Endothelial cell of umbilical vein (primary cell): ENCODE measurements at regions not wholly inside any gene's neighbourhood (a gene's known extent, or its start where the extent isn't known, plus 50 kb on each side); places are given as distances from the start of the nearest gene placed in this dataset.

Experiments used
- EZH2 ChIP-seq: IDR thresholded peaks from 2 replicates; pipeline ENCODE4 v1.6.1; 2012; ENCODE audit warnings: borderline replicate concordance, low read depth, mild to moderate bottlenecking, moderate library complexity, low read length, inconsistent platforms; ENCODE audit not compliant: severe bottlenecking
- FOS ChIP-seq: IDR thresholded peaks from 2 replicates; pipeline ENCODE4 v1.6.1; 2011; ENCODE audit warnings: mild to moderate bottlenecking, low read length, moderate library complexity, borderline replicate concordance; ENCODE audit not compliant: insufficient read depth
- GATA2 ChIP-seq: IDR thresholded peaks from 2 replicates; pipeline ENCODE4 v1.7.0; 2011; ENCODE audit warnings: low read depth, mild to moderate bottlenecking, moderate library complexity, mixed read lengths, low read length; ENCODE audit not compliant: insufficient read length, insufficient read depth
- JUN ChIP-seq: IDR thresholded peaks from 2 replicates; pipeline ENCODE4 v1.6.1; 2011; ENCODE audit warnings: borderline replicate concordance, low read depth; ENCODE audit not compliant: insufficient read length, insufficient read depth
- MAX ChIP-seq: IDR thresholded peaks from 2 replicates; pipeline ENCODE4 v1.6.1; 2011; ENCODE audit not compliant: insufficient read depth, insufficient read length
- MYC ChIP-seq: IDR thresholded peaks from one replicate; pipeline ENCODE4 v1.6.1; 2011; ENCODE audit warnings: mild to moderate bottlenecking, low read depth, low read length
- POLR2A ChIP-seq: IDR thresholded peaks from 2 replicates; pipeline ENCODE4 v1.6.1; 2012; ENCODE audit warnings: low read depth, mild to moderate bottlenecking, control low read depth, low read length
- POLR2AphosphoS5 ChIP-seq: IDR thresholded peaks from 2 replicates; pipeline ENCODE4 v1.6.1; 2012; ENCODE audit warnings: low read depth, mild to moderate bottlenecking, control low read depth, low read length, moderate library complexity; ENCODE audit not compliant: insufficient read depth
- TF ChIP-seq, protein P1 (sequence below), 2 donors: IDR thresholded peaks; 1 replicate in 1 of 2; 2 replicates in 1 of 2; pipeline ENCODE4 v1.5.1; 2011; ENCODE audit warnings: low read length in 2 of 2, mild to moderate bottlenecking in 2 of 2, moderate library complexity in 2 of 2, control low read depth in 1 of 2, inconsistent platforms in 1 of 2, low read depth in 1 of 2; ENCODE audit not compliant: insufficient read depth in 1 of 2; ENCODE audit errors: extremely low read depth in 1 of 2

DNA sequence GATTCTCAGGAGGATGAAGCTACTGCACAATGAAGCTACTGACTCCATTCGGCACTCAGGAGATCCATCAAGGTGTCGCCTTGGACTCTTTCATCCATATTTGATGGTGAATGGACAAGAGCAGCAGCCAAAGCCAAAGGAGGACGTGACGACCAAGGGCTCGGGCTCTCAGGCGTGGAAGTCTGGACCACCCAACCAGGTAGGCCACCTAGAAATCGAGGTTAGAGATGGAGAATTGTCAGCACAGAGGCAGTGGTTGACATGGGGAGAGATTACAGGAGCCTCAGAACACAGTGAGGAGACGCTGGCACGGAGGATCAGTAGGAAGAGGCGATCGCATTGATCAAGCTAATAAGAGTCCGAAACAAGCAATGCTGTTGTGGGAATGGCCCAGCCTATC lies 240.5 kb upstream of the ID2 start:
- TF ChIP-seq POLR2AphosphoS5 (no peak), MYC (no peak), EZH2 (no peak), FOS (no peak), POLR2A (no peak), JUN (no peak), MAX (no peak), GATA2 (no peak)
- TF ChIP-seq, protein P1, sequence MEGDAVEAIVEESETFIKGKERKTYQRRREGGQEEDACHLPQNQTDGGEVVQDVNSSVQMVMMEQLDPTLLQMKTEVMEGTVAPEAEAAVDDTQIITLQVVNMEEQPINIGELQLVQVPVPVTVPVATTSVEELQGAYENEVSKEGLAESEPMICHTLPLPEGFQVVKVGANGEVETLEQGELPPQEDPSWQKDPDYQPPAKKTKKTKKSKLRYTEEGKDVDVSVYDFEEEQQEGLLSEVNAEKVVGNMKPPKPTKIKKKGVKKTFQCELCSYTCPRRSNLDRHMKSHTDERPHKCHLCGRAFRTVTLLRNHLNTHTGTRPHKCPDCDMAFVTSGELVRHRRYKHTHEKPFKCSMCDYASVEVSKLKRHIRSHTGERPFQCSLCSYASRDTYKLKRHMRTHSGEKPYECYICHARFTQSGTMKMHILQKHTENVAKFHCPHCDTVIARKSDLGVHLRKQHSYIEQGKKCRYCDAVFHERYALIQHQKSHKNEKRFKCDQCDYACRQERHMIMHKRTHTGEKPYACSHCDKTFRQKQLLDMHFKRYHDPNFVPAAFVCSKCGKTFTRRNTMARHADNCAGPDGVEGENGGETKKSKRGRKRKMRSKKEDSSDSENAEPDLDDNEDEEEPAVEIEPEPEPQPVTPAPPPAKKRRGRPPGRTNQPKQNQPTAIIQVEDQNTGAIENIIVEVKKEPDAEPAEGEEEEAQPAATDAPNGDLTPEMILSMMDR (IDR thresholded peaks at IDR 0.05; ENCODE audit: extremely low read depth in 1 of 2, insufficient read depth in 1 of 2, low read depth in 1 of 2, low read length in 2 of 2) = no peak
